ENCODE measurements at regions not wholly inside any gene's neighbourhood (a gene's known extent, or its start where the extent isn't known, plus 50 kb on each side); places are given as distances from the start of the nearest gene placed in this dataset.

DNA sequence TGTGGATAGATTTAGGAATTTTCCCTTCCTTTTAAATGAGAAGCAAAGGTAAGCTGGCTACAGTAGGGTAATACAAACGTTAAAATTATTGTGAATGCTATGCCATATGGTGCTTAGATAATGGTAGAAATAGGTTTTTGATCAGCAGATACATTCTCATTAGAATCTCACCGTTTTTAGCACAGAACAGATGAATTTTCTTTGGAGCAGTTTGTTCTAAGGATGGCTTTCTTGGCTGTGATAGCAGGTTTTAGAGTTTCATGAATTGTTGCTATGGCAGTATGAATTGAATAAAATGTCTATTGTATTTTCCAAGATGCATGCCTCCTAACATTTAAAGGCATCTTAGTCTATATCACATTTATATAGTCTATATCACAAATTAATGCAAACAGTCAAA is 1394.5 kb downstream of the EPHA7 start:
- H2AFZ ChIP-seq: no peak overlapping the region
- H3K27me3 ChIP-seq (ENCODE audit: insufficient read depth, low read depth): no peaks in the 10 kb centered on the region
- no peaks in the 10 kb centered on the region for H3K9me2 ChIP-seq (ENCODE audit: insufficient read depth)
- TF ChIP-seq, protein P1, sequence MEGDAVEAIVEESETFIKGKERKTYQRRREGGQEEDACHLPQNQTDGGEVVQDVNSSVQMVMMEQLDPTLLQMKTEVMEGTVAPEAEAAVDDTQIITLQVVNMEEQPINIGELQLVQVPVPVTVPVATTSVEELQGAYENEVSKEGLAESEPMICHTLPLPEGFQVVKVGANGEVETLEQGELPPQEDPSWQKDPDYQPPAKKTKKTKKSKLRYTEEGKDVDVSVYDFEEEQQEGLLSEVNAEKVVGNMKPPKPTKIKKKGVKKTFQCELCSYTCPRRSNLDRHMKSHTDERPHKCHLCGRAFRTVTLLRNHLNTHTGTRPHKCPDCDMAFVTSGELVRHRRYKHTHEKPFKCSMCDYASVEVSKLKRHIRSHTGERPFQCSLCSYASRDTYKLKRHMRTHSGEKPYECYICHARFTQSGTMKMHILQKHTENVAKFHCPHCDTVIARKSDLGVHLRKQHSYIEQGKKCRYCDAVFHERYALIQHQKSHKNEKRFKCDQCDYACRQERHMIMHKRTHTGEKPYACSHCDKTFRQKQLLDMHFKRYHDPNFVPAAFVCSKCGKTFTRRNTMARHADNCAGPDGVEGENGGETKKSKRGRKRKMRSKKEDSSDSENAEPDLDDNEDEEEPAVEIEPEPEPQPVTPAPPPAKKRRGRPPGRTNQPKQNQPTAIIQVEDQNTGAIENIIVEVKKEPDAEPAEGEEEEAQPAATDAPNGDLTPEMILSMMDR (conservative IDR thresholded peaks at IDR 0.05): no peak
- TF ChIP-seq EZH2 (IDR thresholded peaks at IDR 0.05; ENCODE audit: low read depth): no peak
- ChIA-PET POLR2A (ENCODE audit: unreplicated experiment) (no interaction called here), CTCF (no interaction called here)
- no peak overlapping the region for H3K4me2 ChIP-seq
- no peak overlapping the region for H3K27ac ChIP-seq
- intact Hi-C loops (cut with micrococcal nuclease; ENCODE audit: unreplicated experiment): no loop called here
- no peaks in the 10 kb centered on the region for H3K9me3 ChIP-seq (ENCODE audit: insufficient read depth, low read depth)
- no peaks in the 10 kb centered on the region for H3K79me2 ChIP-seq (ENCODE audit: low read depth)
- no peak for DNase-seq
- no peak overlapping the region for H3K4me3 ChIP-seq
- H3K36me3 ChIP-seq (ENCODE audit: low read depth): no peaks in the 10 kb centered on the region
- no peaks in the 10 kb centered on the region for H3F3A ChIP-seq (ENCODE audit: insufficient read depth, low read depth)
- H3K4me1 ChIP-seq (replicated peaks; ENCODE audit: insufficient read depth): no peaks in the 10 kb centered on the region
- BruUV-seq (replicated peaks): no TSS peak
- no peaks in the 10 kb centered on the region for H4K20me1 ChIP-seq (ENCODE audit: insufficient read depth)

DNA sequence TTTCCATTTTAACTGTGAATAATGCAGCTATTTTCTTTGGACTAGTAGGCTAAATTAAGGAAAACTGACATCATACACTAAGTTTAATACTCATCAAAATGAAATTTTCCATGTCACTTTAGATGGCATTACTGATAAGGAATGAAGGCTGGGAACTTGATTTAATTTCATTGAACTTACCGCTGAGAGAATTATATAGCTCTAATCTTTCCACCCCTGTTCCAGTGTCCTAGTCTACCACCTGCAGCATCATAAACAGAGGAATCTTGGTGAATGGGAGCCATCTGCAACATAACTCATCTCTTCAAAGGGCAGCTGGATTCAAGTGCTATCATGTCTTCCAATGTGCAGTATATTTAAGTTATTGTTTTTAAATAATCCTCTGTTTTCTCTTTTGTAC is 1395.2 kb downstream of the EPHA7 start:
- Histone ChIP-seq H3K36me3 (ENCODE audit: low read depth) (no peaks in the 10 kb centered on the region), H3K4me2 (no peak overlapping the region), H3K4me1 (replicated peaks; ENCODE audit: insufficient read depth) (no peaks in the 10 kb centered on the region), H3K9me2 (ENCODE audit: insufficient read depth) (no peaks in the 10 kb centered on the region), H3F3A (ENCODE audit: insufficient read depth, low read depth) (no peaks in the 10 kb centered on the region), H3K27me3 (ENCODE audit: insufficient read depth, low read depth) (no peaks in the 10 kb centered on the region), H4K20me1 (ENCODE audit: insufficient read depth) (no peaks in the 10 kb centered on the region), H3K27ac (no peak overlapping the region), H3K9me3 (ENCODE audit: insufficient read depth, low read depth) (no peaks in the 10 kb centered on the region), H2AFZ (no peak overlapping the region), H3K79me2 (ENCODE audit: low read depth) (no peaks in the 10 kb centered on the region), H3K4me3 (no peak overlapping the region)
- no peak for DNase-seq
- no TSS peak for BruUV-seq (replicated peaks)
- ChIA-PET POLR2A (ENCODE audit: unreplicated experiment) (no interaction called here), CTCF (no interaction called here)
- TF ChIP-seq, protein P1 (conservative IDR thresholded peaks at IDR 0.05): no peak
- TF ChIP-seq EZH2 (IDR thresholded peaks at IDR 0.05; ENCODE audit: low read depth): no peak
- intact Hi-C loops (cut with micrococcal nuclease; ENCODE audit: unreplicated experiment): no loop called here

DNA sequence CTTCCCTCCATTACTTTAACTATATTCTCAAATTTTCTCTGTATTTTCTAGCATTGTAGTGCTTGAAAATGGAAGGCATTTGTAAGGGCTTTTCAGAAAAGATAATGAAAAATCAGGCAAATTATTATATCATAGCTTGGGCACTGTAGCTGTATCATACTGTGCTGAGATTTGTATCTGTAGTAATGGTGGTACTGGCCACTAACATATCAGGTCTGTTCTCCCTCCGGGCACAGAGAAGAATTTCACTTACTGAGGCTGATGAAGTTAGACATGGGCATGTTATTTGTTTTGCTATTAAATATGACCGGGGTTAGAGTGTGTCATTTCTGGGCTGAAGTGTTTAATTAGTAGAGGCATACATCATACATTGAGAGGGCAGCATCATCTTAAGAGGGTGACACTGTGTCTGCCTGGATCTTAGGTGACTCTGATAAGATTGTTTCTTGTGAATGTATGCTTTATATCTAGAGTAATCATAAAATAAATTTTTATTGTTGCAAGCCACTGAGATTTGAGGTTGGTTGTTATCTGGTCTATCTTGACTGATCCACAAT is 1395.9 kb downstream of the EPHA7 start:
- H3K27me3 ChIP-seq (ENCODE audit: insufficient read depth, low read depth): no peaks in the 10 kb centered on the region
- ChIA-PET POLR2A (ENCODE audit: unreplicated experiment) (no interaction called here), CTCF (no interaction called here)
- intact Hi-C loops (cut with micrococcal nuclease; ENCODE audit: unreplicated experiment): no loop called here
- TF ChIP-seq EZH2 (IDR thresholded peaks at IDR 0.05; ENCODE audit: low read depth): no peak
- TF ChIP-seq, protein P1 (conservative IDR thresholded peaks at IDR 0.05): no peak
- H4K20me1 ChIP-seq (ENCODE audit: insufficient read depth): no peaks in the 10 kb centered on the region
- BruUV-seq (replicated peaks): no TSS peak
- no peaks in the 10 kb centered on the region for H3K9me2 ChIP-seq (ENCODE audit: insufficient read depth)
- H3K36me3 ChIP-seq (ENCODE audit: low read depth): no peaks in the 10 kb centered on the region
- H3K4me1 ChIP-seq (replicated peaks; ENCODE audit: insufficient read depth): no peaks in the 10 kb centered on the region
- H3K4me3 ChIP-seq: no peak overlapping the region
- no peak for DNase-seq
- no peak overlapping the region for H3K4me2 ChIP-seq
- no peaks in the 10 kb centered on the region for H3F3A ChIP-seq (ENCODE audit: insufficient read depth, low read depth)
- H3K27ac ChIP-seq: no peak overlapping the region
- H3K9me3 ChIP-seq (ENCODE audit: insufficient read depth, low read depth): no peaks in the 10 kb centered on the region
- H3K79me2 ChIP-seq (ENCODE audit: low read depth): no peaks in the 10 kb centered on the region
- no peak overlapping the region for H2AFZ ChIP-seq
